ENCODE measurements at regions not wholly inside any gene's neighbourhood (a gene's known extent, or its start where the extent isn't known, plus 50 kb on each side); places are given as distances from the start of the nearest gene placed in this dataset.

DNA sequence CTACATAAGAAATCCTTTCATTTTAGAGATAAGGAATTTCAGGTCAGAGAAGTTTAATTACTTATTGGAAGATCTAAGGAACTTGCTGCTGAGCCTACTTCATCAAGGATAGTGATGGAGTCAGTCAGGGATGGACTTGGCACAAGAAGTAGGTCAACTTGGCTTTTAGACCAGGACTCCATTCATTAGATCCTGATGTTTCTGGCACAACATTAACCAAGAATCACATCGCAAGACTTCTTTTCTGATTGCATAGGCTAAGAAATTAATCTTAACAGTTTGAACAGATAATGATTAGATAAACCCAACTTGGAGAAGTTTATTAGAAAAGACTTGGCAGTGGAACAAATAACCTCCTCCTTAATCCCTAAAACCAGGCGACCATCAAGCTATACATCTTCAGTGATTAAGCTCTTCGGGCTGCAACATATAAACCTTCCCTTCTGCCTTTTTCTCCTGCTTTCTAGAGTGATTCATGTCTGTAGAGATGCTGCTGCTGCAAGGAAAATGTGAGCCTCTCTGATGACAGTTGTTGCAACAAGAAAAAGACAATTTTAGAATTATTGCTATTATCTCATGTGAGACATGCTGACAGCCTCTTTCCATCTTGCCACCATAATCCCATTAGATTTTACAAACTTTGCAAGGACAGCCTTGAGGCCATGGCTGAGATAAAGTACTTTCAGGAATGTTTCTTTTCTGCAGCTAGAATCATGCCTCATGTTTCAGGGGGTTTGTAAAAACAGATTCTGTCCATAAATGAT lies 207.9 kb upstream of the SLC27A6 start:
- no peak for DNase-seq (ENCODE audit: low spot score)
- POLR2A ChIA-PET (ENCODE audit: low non-redundant PET) = interaction anchor here (0.6 kb wide), 1 partner anchor 83 kb away, joined by 4 read pairs; no protein-coding TSS in a partner anchor
- CTCF ChIA-PET = interaction anchor here (0.7 kb wide), 1 partner anchor 277 kb away, joined by 5 read pairs; no protein-coding TSS in a partner anchor
- TF ChIP-seq, protein P1, sequence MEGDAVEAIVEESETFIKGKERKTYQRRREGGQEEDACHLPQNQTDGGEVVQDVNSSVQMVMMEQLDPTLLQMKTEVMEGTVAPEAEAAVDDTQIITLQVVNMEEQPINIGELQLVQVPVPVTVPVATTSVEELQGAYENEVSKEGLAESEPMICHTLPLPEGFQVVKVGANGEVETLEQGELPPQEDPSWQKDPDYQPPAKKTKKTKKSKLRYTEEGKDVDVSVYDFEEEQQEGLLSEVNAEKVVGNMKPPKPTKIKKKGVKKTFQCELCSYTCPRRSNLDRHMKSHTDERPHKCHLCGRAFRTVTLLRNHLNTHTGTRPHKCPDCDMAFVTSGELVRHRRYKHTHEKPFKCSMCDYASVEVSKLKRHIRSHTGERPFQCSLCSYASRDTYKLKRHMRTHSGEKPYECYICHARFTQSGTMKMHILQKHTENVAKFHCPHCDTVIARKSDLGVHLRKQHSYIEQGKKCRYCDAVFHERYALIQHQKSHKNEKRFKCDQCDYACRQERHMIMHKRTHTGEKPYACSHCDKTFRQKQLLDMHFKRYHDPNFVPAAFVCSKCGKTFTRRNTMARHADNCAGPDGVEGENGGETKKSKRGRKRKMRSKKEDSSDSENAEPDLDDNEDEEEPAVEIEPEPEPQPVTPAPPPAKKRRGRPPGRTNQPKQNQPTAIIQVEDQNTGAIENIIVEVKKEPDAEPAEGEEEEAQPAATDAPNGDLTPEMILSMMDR (conservative IDR thresholded peaks at IDR 0.05; ENCODE audit: low read depth) = no peak
- no peak overlapping the region for H3K27ac ChIP-seq

DNA sequence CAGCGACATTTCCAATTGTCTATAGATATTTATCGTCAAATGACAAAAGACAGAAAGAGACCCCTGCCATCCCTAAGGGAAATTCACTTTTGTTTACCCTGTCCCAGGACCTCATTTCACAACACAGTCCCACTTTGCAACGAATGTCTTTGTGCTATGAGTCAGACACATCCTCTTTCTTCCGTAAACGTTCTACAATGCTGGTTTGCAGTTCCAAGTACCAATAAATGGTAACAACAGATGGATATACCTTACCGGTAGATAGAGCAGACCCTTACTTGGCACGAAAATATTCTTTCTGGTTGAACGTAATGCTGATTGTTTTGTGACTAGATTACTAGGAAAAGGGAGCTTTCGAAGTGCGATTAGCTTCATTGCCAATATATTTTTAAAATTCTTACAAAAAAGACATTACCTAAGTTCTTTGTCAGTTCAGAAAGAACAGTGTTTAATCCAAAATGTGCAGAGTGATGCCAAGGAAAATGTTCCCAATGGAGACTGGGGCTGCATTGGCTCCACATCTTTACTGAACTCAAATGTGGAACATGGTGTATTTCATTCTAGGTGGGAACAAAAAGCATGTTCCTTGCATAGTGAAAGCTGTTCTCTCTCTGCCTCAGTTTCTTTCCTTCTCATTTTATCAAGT lies 202.5 kb upstream of the SLC27A6 start:
- TF ChIP-seq, protein P1 (conservative IDR thresholded peaks at IDR 0.05; ENCODE audit: low read depth) = no peak
- no peak for DNase-seq (ENCODE audit: low spot score)
- ChIA-PET POLR2A (ENCODE audit: low non-redundant PET) (no interaction called here), CTCF (no interaction called here)
- no peak overlapping the region for H3K27ac ChIP-seq

DNA sequence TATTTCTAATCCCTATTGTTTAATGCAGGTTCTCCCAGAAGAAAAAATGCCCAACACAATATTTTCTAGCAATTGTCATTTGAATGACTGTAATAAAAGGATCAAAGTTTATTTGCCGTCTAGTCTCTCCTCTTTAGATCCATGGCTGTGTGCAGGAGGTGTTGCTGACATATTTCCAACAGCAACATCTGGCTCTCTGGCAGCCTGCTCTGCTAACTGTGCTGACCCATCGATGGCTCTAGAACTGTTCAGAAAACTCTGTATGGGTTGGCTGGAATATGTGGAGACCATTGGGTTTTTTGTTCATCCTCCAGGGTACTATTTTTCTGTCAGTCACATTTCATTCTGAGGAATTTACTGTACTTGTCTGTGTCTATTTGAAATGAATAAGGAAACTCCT lies 202.0 kb upstream of the SLC27A6 start:
- H3K27ac ChIP-seq = no peak overlapping the region
- DNase-seq (ENCODE audit: low spot score) = no peak
- CTCF ChIA-PET = no interaction called here
- POLR2A ChIA-PET (ENCODE audit: low non-redundant PET) = no interaction called here
- TF ChIP-seq, protein P1 (conservative IDR thresholded peaks at IDR 0.05; ENCODE audit: low read depth) = no peak

DNA sequence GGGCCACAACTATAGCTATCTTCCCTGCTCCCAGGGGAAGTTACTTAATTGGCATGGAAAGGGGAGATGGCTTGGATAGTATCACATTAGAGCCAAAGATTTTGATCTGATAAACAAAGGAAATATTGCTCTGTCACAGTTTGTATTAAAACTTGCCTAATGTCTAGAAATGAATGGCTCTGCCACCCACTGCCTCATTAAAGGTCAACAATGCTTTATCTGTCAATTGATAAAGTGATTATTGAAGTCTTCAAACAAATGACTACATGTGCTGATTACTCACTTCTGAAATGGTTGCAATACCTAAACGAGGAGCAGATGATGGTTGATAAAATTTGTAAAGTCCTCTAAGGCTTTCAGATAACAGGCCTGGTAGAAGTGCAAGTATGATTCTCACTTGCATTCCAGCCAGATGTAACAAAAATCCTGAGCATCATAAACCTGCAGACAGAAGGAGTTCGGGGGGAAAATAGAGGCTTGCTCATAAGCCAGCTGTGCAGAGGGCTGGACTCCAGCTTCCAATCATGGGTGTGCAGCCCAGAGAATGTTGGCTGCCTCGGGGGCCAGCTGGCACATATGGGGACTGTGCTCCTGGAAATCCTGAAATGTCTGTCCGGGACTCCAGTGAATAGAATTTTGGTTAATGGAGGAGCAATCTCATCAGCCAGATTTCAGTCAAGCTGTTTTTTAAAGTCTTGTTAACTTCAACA lies 200.5 kb upstream of the SLC27A6 start:
- TF ChIP-seq, protein P1 (conservative IDR thresholded peaks at IDR 0.05; ENCODE audit: low read depth) = no peak
- CTCF ChIA-PET = no interaction called here
- no peak overlapping the region for H3K27ac ChIP-seq
- POLR2A ChIA-PET (ENCODE audit: low non-redundant PET) = no interaction called here
- DNase-seq (ENCODE audit: low spot score) = no peak

DNA sequence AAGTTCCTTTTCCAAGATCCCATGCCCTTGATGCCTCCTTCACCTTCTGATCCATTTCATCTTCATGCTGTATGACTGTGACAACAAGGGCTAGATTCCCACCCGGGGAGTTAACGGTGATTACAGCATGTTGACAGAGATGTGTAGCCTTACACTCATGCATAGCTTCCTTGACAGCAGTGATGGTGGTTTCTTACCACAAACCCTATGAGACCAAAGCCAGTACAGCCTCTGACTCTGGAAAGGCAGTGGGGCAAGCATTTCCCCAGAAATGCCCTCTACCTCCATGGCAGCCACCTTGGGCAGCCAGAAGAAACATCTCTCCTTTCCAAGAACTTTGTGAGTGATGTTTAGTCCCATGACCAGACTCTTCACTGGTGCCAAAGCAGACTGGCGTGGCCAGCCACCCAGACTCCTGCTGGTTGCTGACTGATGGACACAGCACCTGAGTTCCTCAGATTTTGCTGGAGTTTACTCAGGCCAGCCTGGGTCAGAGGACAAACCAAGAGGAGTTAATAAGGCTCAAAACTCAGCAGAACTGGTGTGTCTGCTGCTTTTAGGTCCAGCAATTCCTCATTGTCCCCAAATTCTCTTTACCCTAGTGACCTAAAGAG lies 199.7 kb upstream of the SLC27A6 start:
- ChIA-PET POLR2A (ENCODE audit: low non-redundant PET) (no interaction called here), CTCF (no interaction called here)
- TF ChIP-seq, protein P1 (conservative IDR thresholded peaks at IDR 0.05; ENCODE audit: low read depth) = no peak
- DNase-seq (ENCODE audit: low spot score) = no peak
- no peak overlapping the region for H3K27ac ChIP-seq

DNA sequence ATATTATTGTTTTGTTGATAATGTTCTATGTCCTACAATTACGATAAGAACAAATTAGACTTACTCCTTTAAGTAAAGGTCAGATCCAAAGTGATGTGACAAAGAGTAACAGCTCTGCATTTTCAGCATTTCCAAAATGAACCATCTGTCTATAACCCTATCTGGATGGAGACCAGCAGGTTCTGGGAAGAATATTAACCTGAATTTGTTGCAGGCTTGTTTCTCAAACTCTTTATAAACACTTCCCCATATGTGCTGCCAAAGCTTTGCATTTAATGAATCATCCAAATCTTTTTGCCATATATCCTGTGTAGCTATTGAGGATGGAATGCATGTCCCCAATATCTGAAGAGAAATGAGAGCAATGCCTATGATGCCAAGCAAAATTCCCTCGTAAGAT lies 198.9 kb upstream of the SLC27A6 start:
- no peak for DNase-seq (ENCODE audit: low spot score)
- CTCF ChIA-PET = no interaction called here
- TF ChIP-seq, protein P1 (conservative IDR thresholded peaks at IDR 0.05; ENCODE audit: low read depth) = no peak
- H3K27ac ChIP-seq = no peak overlapping the region
- POLR2A ChIA-PET (ENCODE audit: low non-redundant PET) = no interaction called here
